T-helper 1 cell (primary cell): ENCODE measurements at regions not wholly inside any gene's neighbourhood (a gene's known extent, or its start where the extent isn't known, plus 50 kb on each side); places are given as distances from the start of the nearest gene placed in this dataset.

Experiments used
- DNase-seq, 5 donors: peaks; one replicate each; pipeline ENCODE4 v3.0.0-alpha.2; 2012 to 2020

- DNase-seq: no peak
These were observed 456.3 kb downstream of the DTHD1 start for GRCh38 chr4:36737691-36738090.

- DNase-seq: no peak
These were observed 459.4 kb downstream of the DTHD1 start for GRCh38 chr4:36740796-36741310.

GRCh38 chr4:36747277-36748129, 466.1 kb downstream of the DTHD1 start:
- DNase-seq: peak in 1 of 5 donors; percentile 1

GRCh38 chr4:36753048-36753447, 471.6 kb downstream of the DTHD1 start:
- peak in 1 of 5 donors; percentile 18 for DNase-seq

- DNase-seq: no peak
These were observed 476.3 kb downstream of the DTHD1 start for GRCh38 chr4:36757580-36758311.

- no peak for DNase-seq
These were observed 477.1 kb downstream of the DTHD1 start for GRCh38 chr4:36758312-36759178.

GRCh38 chr4:36761607-36762006, 480.2 kb downstream of the DTHD1 start:
- no peak for DNase-seq

- DNase-seq: no peak
These were observed 480.7 kb upstream of the NWD2 start for GRCh38 chr4:36763814-36764213.

- DNase-seq: no peak
These were observed 476.9 kb upstream of the NWD2 start for GRCh38 chr4:36767596-36767995.

GRCh38 chr4:36771411-36772153, 473.0 kb upstream of the NWD2 start:
- no peak for DNase-seq

GRCh38 chr4:36772154-36772516, 472.4 kb upstream of the NWD2 start:
- DNase-seq: no peak

- no peak for DNase-seq
These were observed 471.1 kb upstream of the NWD2 start for GRCh38 chr4:36773467-36773866.

GRCh38 chr4:36775544-36775943, 469.0 kb upstream of the NWD2 start:
- DNase-seq: no peak

GRCh38 chr4:36779601-36780000, 464.9 kb upstream of the NWD2 start:
- no peak for DNase-seq

- DNase-seq: no peak
These were observed 458.6 kb upstream of the NWD2 start for GRCh38 chr4:36785973-36786372.

GRCh38 chr4:36786519-36786918, 458.0 kb upstream of the NWD2 start:
- DNase-seq: no peak

- DNase-seq: no peak
These were observed 449.8 kb upstream of the NWD2 start for GRCh38 chr4:36794716-36795115.

- no peak for DNase-seq
These were observed 432.4 kb upstream of the NWD2 start for GRCh38 chr4:36812149-36812548.

GRCh38 chr4:36815536-36815935, 429.0 kb upstream of the NWD2 start:
- no peak for DNase-seq

GRCh38 chr4:36823199-36823967, 421.2 kb upstream of the NWD2 start:
- no peak for DNase-seq

- DNase-seq: no peak
These were observed 419.9 kb upstream of the NWD2 start for GRCh38 chr4:36824682-36825081.
